A673 (cell line): ENCODE measurements at regions not wholly inside any gene's neighbourhood (a gene's known extent, or its start where the extent isn't known, plus 50 kb on each side); places are given as distances from the start of the nearest gene placed in this dataset.
A peak's percentile ranks its signal among the peaks of the same experiment; 100 is the strongest.

Experiments
- BruUV-seq: library from RNA; stranded (reverse); fragments of 400-500 nt; replicated peaks from 2 replicates; lab custom pipeline; 2021; lab: Mats Ljungman, UMichigan
- CTCF ChIA-PET: fragments of 300-600 bp; sonication (Branson Sonifier 250); formaldehyde crosslinking; loops from one replicate; lab custom pipeline; 2022; ENCODE audit warnings: antibody characterized with exemption; lab: Charles Lee
- POLR2A ChIA-PET: fragments of 300-600 bp; sonication (Branson Sonifier 250); formaldehyde crosslinking; loops from one replicate; lab custom pipeline; 2022; ENCODE audit warnings: antibody characterized with exemption; ENCODE audit not compliant: low non-redundant PET; lab: Charles Lee
- DNase-seq: peaks from one replicate; pipeline ENCODE4 v3.0.0-alpha.2; 2015; ENCODE audit warnings: low spot score
- H3K27ac ChIP-seq: fragments of 200-600 bp; sonication (generic); 2 replicates; pipeline ENCODE4 v1.5.1; 2016; ENCODE audit warnings: mixed run types, low read depth, mild to moderate bottlenecking, mixed read lengths, antibody characterized with exemption, low read length; ENCODE audit not compliant: poor library complexity, severe bottlenecking
- H3K27me3 ChIP-seq: fragments of 200-600 bp; sonication (generic); replicated peaks from 2 replicates; pipeline ENCODE4 v1.6.1; 2017; ENCODE audit warnings: mixed run types, low read depth, mild to moderate bottlenecking, mixed read lengths, antibody characterized with exemption, low read length; ENCODE audit not compliant: insufficient read depth, poor library complexity
- H3K36me3 ChIP-seq: fragments of 200-600 bp; sonication (generic); 2 replicates; pipeline ENCODE4 v1.6.1; 2016; ENCODE audit warnings: mixed run types, mild to moderate bottlenecking, mixed read lengths, antibody characterized with exemption, low read length; ENCODE audit not compliant: insufficient read depth, poor library complexity, severe bottlenecking
- H3K4me1 ChIP-seq: fragments of 200-600 bp; sonication (generic); 2 replicates; pipeline ENCODE4 v1.6.1; 2017; ENCODE audit warnings: mixed run types, mild to moderate bottlenecking, mixed read lengths, antibody characterized with exemption, low read length; ENCODE audit not compliant: insufficient read depth, poor library complexity, severe bottlenecking
- H3K4me3 ChIP-seq: fragments of 200-600 bp; sonication (generic); 2 replicates; pipeline ENCODE4 v1.5.1; 2016; ENCODE audit warnings: low read depth, mixed run types, mild to moderate bottlenecking, mixed read lengths, low read length; ENCODE audit not compliant: poor library complexity, severe bottlenecking
- H3K9me3 ChIP-seq: fragments of 200-600 bp; sonication (generic); 2 replicates; pipeline ENCODE4 v1.6.1; 2016; ENCODE audit warnings: mixed run types, low read depth, mild to moderate bottlenecking, mixed read lengths, antibody characterized with exemption, low read length; ENCODE audit not compliant: poor library complexity, severe bottlenecking
- EZH2 ChIP-seq: fragments of 200-600 bp; sonication (generic); IDR thresholded peaks from 2 replicates; pipeline ENCODE4 v1.6.1; 2017; ENCODE audit warnings: borderline replicate concordance, low read depth, mild to moderate bottlenecking, mixed read lengths, antibody characterized with exemption, low read length; ENCODE audit not compliant: poor library complexity, severe bottlenecking
- intact Hi-C: fragments of 100-400 bp; cut with micrococcal nuclease; formaldehyde crosslinking; loops from one replicate; pipeline ENCODE4 v1.10.0; 2022; ENCODE audit not compliant: unreplicated experiment
- TF ChIP-seq, protein P1 (sequence below): fragments of 300-800, 200-600 bp; sonication (generic); conservative IDR thresholded peaks from 2 replicates; pipeline ENCODE4 v1.5.1; 2017; ENCODE audit warnings: low read depth, mild to moderate bottlenecking, antibody characterized with exemption, low read length, moderate library complexity, mixed read lengths

DNA sequence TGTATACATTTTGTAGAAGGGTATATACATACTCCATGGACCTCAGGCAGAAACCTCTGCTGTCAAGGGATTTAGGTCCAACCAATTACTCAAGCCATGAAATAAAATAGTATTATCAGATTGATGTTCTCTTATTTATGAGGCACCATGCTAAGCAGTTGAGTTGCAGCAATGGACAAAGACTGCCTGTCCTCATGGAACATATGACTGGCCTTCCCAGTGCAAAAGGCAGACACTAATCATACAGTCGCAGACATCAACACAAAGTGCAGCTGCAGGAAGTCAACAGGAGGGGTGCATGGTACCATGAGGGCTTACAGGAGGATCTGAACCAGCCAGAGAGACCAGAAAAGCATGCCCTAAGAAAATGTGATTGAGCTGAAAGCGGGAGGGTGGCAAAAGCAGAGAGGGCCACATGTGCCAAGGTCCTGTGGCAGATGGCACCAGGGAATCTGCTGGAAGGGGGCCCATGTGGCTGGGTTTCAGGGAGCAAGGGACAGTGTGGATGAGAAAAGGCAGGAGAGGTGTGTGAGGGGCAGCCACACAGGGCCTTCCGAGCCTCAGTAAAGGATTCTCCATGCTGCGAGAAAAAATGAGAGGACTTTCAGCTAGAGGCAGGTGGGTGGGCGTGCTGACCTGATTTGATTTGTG lies 61.4 kb upstream of the RNF152 start:
- H3K4me1 ChIP-seq: peaks cover 8% of the 10 kb centered on the region
- H3K27me3 ChIP-seq: no peaks in the 10 kb centered on the region
- no peaks in the 10 kb centered on the region for H3K36me3 ChIP-seq
- BruUV-seq: no TSS peak
- CTCF ChIA-PET: no interaction called here
- H3K9me3 ChIP-seq: no peaks in the 10 kb centered on the region
- POLR2A ChIA-PET: no interaction called here
- intact Hi-C loops: no loop called here
- H3K27ac ChIP-seq: no peak overlapping the region
- no peak overlapping the region for H3K4me3 ChIP-seq
- DNase-seq: no peak
- TF ChIP-seq, protein P1, sequence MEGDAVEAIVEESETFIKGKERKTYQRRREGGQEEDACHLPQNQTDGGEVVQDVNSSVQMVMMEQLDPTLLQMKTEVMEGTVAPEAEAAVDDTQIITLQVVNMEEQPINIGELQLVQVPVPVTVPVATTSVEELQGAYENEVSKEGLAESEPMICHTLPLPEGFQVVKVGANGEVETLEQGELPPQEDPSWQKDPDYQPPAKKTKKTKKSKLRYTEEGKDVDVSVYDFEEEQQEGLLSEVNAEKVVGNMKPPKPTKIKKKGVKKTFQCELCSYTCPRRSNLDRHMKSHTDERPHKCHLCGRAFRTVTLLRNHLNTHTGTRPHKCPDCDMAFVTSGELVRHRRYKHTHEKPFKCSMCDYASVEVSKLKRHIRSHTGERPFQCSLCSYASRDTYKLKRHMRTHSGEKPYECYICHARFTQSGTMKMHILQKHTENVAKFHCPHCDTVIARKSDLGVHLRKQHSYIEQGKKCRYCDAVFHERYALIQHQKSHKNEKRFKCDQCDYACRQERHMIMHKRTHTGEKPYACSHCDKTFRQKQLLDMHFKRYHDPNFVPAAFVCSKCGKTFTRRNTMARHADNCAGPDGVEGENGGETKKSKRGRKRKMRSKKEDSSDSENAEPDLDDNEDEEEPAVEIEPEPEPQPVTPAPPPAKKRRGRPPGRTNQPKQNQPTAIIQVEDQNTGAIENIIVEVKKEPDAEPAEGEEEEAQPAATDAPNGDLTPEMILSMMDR: no peak
- no peak for TF ChIP-seq EZH2

GRCh38 chr18:61953641-61954040 lies 60.8 kb upstream of the RNF152 start:
- no peak for TF ChIP-seq EZH2
- TF ChIP-seq, protein P1: no peak
- intact Hi-C loops: no loop called here
- Histone ChIP-seq H3K4me3 (no peak overlapping the region), H3K4me1 (peaks cover 5% of the 10 kb centered on the region), H3K27me3 (no peaks in the 10 kb centered on the region), H3K9me3 (no peaks in the 10 kb centered on the region), H3K27ac (peak overlapping the region; percentile 11), H3K36me3 (no peaks in the 10 kb centered on the region)
- ChIA-PET CTCF (no interaction called here), POLR2A (no interaction called here)
- no peak for DNase-seq
- BruUV-seq: no TSS peak

GRCh38 chr18:61953161-61953560 lies 60.4 kb upstream of the RNF152 start:
- peak overlapping the region; percentile 11 for H3K27ac ChIP-seq
- H3K9me3 ChIP-seq: no peaks in the 10 kb centered on the region
- no peaks in the 10 kb centered on the region for H3K27me3 ChIP-seq
- H3K4me1 ChIP-seq: peaks cover 6% of the 10 kb centered on the region
- H3K36me3 ChIP-seq: no peaks in the 10 kb centered on the region
- TF ChIP-seq EZH2: no peak
- TF ChIP-seq, protein P1: no peak
- POLR2A ChIA-PET: no interaction called here
- DNase-seq: no peak
- intact Hi-C loops: no loop called here
- CTCF ChIA-PET: no interaction called here
- BruUV-seq: no TSS peak
- no peak overlapping the region for H3K4me3 ChIP-seq
